SK-N-MC (cell line): ENCODE measurements at regions not wholly inside any gene's neighbourhood (a gene's known extent, or its start where the extent isn't known, plus 50 kb on each side); places are given as distances from the start of the nearest gene placed in this dataset.

ENCODE experiments used
- EZH2 ChIP-seq: fragments of 200-600 bp; sonication (generic); IDR thresholded peaks from one replicate; pipeline ENCODE4 v1.6.1; 2017; ENCODE audit warnings: antibody characterized with exemption
- POLR2AphosphoS5 ChIP-seq: IDR thresholded peaks from 2 replicates; pipeline ENCODE4 v1.6.1; 2012; ENCODE audit warnings: mild to moderate bottlenecking, low read depth, low read length, borderline replicate concordance

GRCh38 chr15:96052154-96052553 is 278.3 kb upstream of the NR2F2 start:
- TF ChIP-seq POLR2AphosphoS5 (no peak), EZH2 (no peak)
